GM12874 (cell line): ENCODE measurements at regions not wholly inside any gene's neighbourhood (a gene's known extent, or its start where the extent isn't known, plus 50 kb on each side); places are given as distances from the start of the nearest gene placed in this dataset.

ENCODE experiments used
- TF ChIP-seq, protein P1 (sequence below): IDR thresholded peaks from 2 replicates; pipeline ENCODE4 v1.5.1; 2011; ENCODE audit warnings: low read depth, mild to moderate bottlenecking, control low read depth, low read length, moderate library complexity; ENCODE audit not compliant: insufficient read depth

DNA sequence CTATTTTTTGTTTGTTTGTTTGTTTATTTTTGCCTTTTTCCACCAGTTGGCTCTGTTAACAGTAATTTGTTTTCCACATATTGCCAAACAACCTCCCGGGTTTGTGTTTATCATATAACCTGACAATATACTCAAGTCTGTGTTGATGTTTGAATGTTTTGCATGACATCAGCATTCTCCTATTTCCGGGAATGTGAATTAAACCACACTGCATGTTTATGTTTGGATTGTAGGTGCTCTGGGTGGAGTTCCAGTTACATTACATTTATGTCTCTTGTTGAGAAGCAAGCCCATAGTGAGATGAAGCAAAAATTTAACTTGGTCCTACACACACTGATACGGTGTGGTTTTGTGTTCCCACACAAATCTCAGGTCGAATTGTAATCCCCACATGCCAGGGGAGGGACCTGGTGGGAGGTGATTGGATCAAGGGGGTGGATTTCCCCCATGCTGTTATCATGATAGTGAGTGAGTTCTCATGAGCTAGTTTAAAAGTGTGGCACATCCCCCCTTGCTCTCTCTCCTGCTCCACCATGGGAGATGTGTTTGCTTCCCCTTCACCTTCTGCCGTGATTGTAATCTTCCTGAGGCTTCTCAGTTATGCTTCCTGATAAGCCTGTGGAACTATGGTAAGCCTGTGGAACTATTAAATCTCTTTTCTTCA, 54.4 kb upstream of the CLNK start:
- TF ChIP-seq, protein P1, sequence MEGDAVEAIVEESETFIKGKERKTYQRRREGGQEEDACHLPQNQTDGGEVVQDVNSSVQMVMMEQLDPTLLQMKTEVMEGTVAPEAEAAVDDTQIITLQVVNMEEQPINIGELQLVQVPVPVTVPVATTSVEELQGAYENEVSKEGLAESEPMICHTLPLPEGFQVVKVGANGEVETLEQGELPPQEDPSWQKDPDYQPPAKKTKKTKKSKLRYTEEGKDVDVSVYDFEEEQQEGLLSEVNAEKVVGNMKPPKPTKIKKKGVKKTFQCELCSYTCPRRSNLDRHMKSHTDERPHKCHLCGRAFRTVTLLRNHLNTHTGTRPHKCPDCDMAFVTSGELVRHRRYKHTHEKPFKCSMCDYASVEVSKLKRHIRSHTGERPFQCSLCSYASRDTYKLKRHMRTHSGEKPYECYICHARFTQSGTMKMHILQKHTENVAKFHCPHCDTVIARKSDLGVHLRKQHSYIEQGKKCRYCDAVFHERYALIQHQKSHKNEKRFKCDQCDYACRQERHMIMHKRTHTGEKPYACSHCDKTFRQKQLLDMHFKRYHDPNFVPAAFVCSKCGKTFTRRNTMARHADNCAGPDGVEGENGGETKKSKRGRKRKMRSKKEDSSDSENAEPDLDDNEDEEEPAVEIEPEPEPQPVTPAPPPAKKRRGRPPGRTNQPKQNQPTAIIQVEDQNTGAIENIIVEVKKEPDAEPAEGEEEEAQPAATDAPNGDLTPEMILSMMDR = no peak

DNA sequence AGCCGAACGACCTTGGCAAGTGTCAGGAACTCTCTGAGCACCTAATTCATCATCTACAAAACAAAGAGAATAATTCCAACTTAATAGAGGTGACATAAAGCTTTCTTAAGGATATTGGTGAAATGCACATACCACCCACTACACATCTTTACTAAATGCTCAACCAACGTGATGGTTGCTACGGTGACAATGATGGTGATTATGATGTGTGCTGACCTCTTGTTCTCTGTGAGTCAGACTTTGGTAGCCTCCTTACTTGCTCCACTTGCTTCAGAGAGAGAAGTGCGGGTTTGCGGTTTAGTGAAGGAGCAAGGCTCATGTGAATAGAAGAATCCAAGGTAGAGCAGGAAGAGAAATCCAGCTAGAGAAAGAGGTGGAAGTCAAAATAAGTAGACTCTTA, 52.8 kb upstream of the CLNK start:
- TF ChIP-seq, protein P1 = no peak

DNA sequence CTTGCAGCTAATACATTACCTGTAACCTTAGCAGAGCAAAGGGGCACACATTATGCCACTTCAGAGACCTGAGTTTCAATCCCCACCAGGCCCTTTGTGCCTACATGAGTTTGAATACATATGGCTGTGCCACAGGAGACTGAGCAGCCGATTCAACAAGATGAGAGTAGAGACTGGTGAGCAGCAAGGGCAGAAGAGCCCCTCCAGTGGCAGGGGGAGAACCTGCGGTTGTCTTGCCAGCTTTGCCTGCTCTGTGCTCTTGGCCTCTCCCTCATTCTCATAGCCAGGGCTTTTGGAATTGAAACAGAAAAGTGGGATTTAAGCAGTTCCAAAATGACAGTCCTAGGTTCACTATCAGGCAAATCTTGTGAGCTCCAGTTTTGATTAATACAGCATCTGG, 52.3 kb upstream of the CLNK start:
- TF ChIP-seq, protein P1 = 0 out of 2 replicates have a peak, but pooled peaks have one; percentile 8

DNA sequence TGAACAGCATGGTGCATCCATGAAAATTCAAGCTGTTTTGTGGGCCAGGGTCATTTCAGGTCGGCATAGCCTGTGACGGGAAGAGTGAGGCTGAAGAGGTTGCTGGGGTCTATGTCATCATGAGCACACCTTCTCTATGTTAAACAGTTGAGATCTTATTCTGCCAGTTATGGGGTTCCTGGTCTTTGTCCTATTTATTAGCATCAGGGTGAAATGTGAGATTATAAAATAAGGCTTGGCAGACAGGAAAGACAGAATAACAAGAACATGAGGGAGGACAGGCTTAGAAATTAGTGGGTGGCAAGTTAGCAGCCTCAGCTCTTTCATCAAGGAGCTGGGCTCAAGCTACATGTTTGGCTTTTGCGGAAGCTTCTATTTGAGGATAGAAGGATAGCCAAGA, 51.7 kb upstream of the CLNK start:
- TF ChIP-seq, protein P1 = no peak

DNA sequence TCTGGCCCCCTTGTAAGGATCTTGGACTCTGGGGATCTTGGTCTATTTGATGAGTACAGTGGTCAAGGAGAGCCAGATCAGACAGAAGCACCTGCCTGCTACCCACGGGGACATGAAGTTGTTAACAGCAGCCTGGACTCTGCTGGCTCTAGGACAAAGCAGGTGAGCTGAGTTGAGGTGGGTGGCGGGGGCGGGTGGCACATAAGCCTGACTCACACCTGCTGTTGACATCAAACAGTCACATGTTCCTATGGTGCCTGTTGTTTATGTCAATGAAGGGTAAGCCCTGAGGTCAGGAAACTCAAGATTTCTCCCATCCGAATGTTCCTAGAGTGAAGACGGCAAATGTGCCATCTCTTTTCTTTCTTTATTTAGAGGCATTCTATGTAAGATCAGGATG, 50.1 kb upstream of the CLNK start:
- TF ChIP-seq, protein P1 = no peak
